Fibroblast of lung (primary cell): ENCODE measurements at regions not wholly inside any gene's neighbourhood (a gene's known extent, or its start where the extent isn't known, plus 50 kb on each side); places are given as distances from the start of the nearest gene placed in this dataset.
"Not testable (repeated sequence)": the region's sequence is repeated elsewhere in the genome, so short reads cannot be mapped to it uniquely, and the experiment has no call there.

Experiments
- DNase-seq, 2 donors: peaks; one replicate each; pipeline versions ENCODE4 v3.0.0 to v3.0.0-alpha.2; 2010; ENCODE audit warnings: low read depth in 2 of 2
- H2AFZ ChIP-seq: 2 replicates; pipeline ENCODE4 v1.5.1; 2012; ENCODE audit warnings: low read length, control low read depth, inconsistent platforms
- H3K27ac ChIP-seq: 2 replicates; pipeline ENCODE4 v1.5.1; 2011; ENCODE audit warnings: low read length, control low read depth; ENCODE audit not compliant: insufficient read depth
- H3K27me3 ChIP-seq: 2 replicates; pipeline ENCODE4 v1.5.1; 2011; ENCODE audit warnings: mild to moderate bottlenecking, low read length; ENCODE audit not compliant: control insufficient read depth, insufficient read depth
- H3K36me3 ChIP-seq: 2 replicates; pipeline ENCODE4 v1.5.1; 2011; ENCODE audit warnings: low read length; ENCODE audit not compliant: control insufficient read depth, insufficient read depth
- H3K4me1 ChIP-seq: 2 replicates; pipeline ENCODE4 v1.5.1; 2011; ENCODE audit warnings: low read length; ENCODE audit not compliant: control insufficient read depth, insufficient read depth; ENCODE audit errors: extremely low read depth
- H3K4me2 ChIP-seq: 2 replicates; pipeline ENCODE4 v1.5.1; 2011; ENCODE audit warnings: low read length, control low read depth; ENCODE audit not compliant: insufficient read depth; ENCODE audit errors: extremely low read depth
- H3K4me3 ChIP-seq, 4 experiments: fragments of 200-600 bp in 1 of 4; sonication (generic) in 1 of 4; replicated peaks in 1 of 4; 2 replicates each; pipeline ENCODE4 v1.5.1; 2011 to 2016; ENCODE audit warnings: low read length in 4 of 4, low read depth in 3 of 4, mild to moderate bottlenecking in 3 of 4, control low read depth in 2 of 4, inconsistent platforms in 1 of 4, mixed read lengths in 1 of 4; ENCODE audit not compliant: insufficient read depth in 1 of 4; ENCODE audit errors: control extremely low read depth in 1 of 4
- H3K79me2 ChIP-seq: 2 replicates; pipeline ENCODE4 v1.5.1; 2012; ENCODE audit warnings: mild to moderate bottlenecking, low read length, inconsistent platforms; ENCODE audit not compliant: control insufficient read depth, insufficient read depth
- H3K9ac ChIP-seq: 2 replicates; pipeline ENCODE4 v1.5.1; 2011; ENCODE audit warnings: mild to moderate bottlenecking, low read length, control low read depth; ENCODE audit not compliant: insufficient read depth
- H3K9me3 ChIP-seq: 2 replicates; pipeline ENCODE4 v1.5.1; 2012; ENCODE audit warnings: low read depth, low read length; ENCODE audit not compliant: control insufficient read depth, insufficient read depth
- H4K20me1 ChIP-seq: 2 replicates; pipeline ENCODE4 v1.5.1; 2011; ENCODE audit warnings: low read length; ENCODE audit not compliant: control insufficient read depth, insufficient read depth; ENCODE audit errors: extremely low read depth
- EZH2 ChIP-seq: IDR thresholded peaks from 2 replicates; pipeline ENCODE4 v1.5.1; 2012; ENCODE audit warnings: low read length, control low read depth, mild to moderate bottlenecking; ENCODE audit errors: missing control alignments
- TF ChIP-seq, protein P1 (sequence below), 2 donors: IDR thresholded peaks in 1 of 2; conservative IDR thresholded peaks in 1 of 2; 1 replicate in 1 of 2; 2 replicates in 1 of 2; pipeline ENCODE4 v1.5.1; 2011 to 2012; ENCODE audit warnings: low read length in 2 of 2, control low read depth in 1 of 2, inconsistent platforms in 1 of 2, low read depth in 1 of 2, mild to moderate bottlenecking in 1 of 2

DNA sequence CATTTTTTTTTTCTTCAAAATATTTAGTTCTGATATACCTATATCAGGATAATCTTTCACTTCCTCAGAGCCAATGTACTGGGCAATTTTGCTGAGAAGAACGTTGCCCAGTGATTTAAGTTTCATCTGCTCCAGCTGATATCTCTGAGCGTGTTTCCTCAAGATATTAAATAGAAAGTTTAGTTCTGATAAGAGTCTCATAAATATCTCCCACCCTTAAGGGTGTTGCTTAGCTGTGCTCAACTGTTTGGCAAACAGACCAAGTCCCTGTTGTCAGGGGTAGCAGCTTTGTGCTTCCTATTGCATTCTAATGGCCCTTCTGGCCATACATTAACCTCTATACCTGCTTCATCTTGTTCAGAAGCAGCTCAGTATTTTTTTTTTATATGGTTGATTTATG lies 84.7 kb upstream of the GPR141 start:
- Histone ChIP-seq H2AFZ (no peak overlapping the region), H3K4me2 (no peak overlapping the region), H3K9ac (no peak overlapping the region), H3K9me3 (no peaks in the 10 kb centered on the region), H3K4me1 (no peaks in the 10 kb centered on the region), H3K27ac (no peak overlapping the region), H3K79me2 (no peaks in the 10 kb centered on the region), H3K36me3 (no peaks in the 10 kb centered on the region), H3K27me3 (no peaks in the 10 kb centered on the region), H4K20me1 (no peaks in the 10 kb centered on the region), H3K4me3 (no peak overlapping the region)
- no peak for DNase-seq
- no peak for TF ChIP-seq EZH2
- TF ChIP-seq, protein P1, sequence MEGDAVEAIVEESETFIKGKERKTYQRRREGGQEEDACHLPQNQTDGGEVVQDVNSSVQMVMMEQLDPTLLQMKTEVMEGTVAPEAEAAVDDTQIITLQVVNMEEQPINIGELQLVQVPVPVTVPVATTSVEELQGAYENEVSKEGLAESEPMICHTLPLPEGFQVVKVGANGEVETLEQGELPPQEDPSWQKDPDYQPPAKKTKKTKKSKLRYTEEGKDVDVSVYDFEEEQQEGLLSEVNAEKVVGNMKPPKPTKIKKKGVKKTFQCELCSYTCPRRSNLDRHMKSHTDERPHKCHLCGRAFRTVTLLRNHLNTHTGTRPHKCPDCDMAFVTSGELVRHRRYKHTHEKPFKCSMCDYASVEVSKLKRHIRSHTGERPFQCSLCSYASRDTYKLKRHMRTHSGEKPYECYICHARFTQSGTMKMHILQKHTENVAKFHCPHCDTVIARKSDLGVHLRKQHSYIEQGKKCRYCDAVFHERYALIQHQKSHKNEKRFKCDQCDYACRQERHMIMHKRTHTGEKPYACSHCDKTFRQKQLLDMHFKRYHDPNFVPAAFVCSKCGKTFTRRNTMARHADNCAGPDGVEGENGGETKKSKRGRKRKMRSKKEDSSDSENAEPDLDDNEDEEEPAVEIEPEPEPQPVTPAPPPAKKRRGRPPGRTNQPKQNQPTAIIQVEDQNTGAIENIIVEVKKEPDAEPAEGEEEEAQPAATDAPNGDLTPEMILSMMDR (conservative IDR thresholded peaks at IDR 0.05 in 1 of 2, IDR thresholded peaks at IDR 0.05 in 1 of 2; ENCODE audit: low read depth in 1 of 2, low read length in 2 of 2) = no peak

DNA sequence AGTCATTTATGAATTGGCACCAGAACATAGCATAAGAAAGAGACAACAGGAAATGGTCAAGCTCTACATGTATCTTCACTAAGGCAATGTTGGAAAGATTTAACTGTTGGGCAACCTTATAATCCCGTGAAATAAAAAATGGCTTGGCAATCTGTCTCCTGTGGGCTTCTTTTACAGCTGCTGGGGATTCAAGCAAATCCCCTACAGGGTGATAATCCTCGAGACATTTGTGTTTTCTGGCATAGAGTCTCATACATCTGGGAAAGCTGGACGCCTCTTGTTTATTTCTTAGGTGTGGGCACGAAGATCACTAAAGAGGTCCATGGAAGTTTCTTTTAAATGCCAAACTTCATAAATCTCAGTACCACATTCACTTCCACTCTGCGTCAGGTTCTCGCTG lies 82.2 kb upstream of the GPR141 start:
- H3K4me3 ChIP-seq = no peak overlapping the region
- H3K9ac ChIP-seq = no peak overlapping the region
- H3K27ac ChIP-seq = no peak overlapping the region
- H2AFZ ChIP-seq = no peak overlapping the region
- no peaks in the 10 kb centered on the region for H3K4me1 ChIP-seq
- no peaks in the 10 kb centered on the region for H3K27me3 ChIP-seq
- no peak for TF ChIP-seq EZH2
- TF ChIP-seq, protein P1 (conservative IDR thresholded peaks at IDR 0.05 in 1 of 2, IDR thresholded peaks at IDR 0.05 in 1 of 2; ENCODE audit: low read depth in 1 of 2, low read length in 2 of 2) = no peak
- H4K20me1 ChIP-seq = no peaks in the 10 kb centered on the region
- no peak for DNase-seq
- no peaks in the 10 kb centered on the region for H3K9me3 ChIP-seq
- no peaks in the 10 kb centered on the region for H3K36me3 ChIP-seq
- no peak overlapping the region for H3K4me2 ChIP-seq
- no peaks in the 10 kb centered on the region for H3K79me2 ChIP-seq

DNA sequence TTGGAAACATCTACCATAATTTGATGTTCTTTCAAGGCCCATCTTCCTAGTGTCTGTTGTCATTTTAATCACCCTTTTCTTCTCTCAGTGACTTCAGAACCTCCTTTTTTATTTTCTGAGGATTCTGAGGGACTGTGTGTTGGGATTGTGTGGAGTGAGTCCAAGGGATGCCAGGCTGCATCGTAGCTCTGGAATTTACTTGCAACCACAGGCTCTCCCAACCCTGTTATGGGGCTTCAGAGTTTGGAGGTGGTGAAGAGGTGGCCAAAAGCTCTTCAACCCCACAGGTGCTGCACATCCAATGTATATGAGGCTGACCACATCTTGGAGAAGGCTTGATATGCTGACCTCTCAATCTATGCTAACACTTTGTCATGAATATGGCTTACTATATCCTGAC lies 79.5 kb upstream of the GPR141 start:
- no peak overlapping the region for H3K27ac ChIP-seq
- H4K20me1 ChIP-seq = no peaks in the 10 kb centered on the region
- no peak overlapping the region for H3K4me3 ChIP-seq
- no peaks in the 10 kb centered on the region for H3K36me3 ChIP-seq
- H3K9me3 ChIP-seq = no peaks in the 10 kb centered on the region
- H3K9ac ChIP-seq = no peak overlapping the region
- no peaks in the 10 kb centered on the region for H3K4me1 ChIP-seq
- H2AFZ ChIP-seq = no peak overlapping the region
- no peaks in the 10 kb centered on the region for H3K79me2 ChIP-seq
- no peak for TF ChIP-seq EZH2
- TF ChIP-seq, protein P1 (conservative IDR thresholded peaks at IDR 0.05 in 1 of 2, IDR thresholded peaks at IDR 0.05 in 1 of 2; ENCODE audit: low read depth in 1 of 2, low read length in 2 of 2) = no peak
- no peak for DNase-seq
- no peak overlapping the region for H3K4me2 ChIP-seq
- no peaks in the 10 kb centered on the region for H3K27me3 ChIP-seq

DNA sequence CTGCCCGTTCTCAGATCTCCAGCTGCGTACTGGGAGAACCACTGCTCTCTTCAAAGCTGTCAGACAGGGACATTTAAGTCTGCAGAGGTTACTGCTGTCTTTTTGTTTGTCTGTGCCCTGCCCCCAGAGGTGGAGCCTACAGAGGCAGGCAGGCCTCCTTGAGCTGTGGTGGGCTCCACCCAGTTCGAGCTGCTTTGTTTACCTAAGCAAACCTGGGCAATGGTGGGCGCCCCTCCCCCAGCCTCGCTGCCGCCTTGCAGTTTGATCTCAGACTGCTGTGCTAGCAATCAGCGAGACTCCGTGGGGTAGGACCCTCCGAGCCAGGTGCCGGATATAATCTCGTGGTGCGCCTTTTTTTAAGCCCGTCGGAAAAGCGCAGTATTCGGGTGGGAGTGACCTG lies 66.2 kb upstream of the GPR141 start:
- not testable (repeated sequence) for H3K4me1 ChIP-seq, H3K36me3 ChIP-seq, H3K4me3 ChIP-seq, H3K27ac ChIP-seq, H3K4me2 ChIP-seq, H4K20me1 ChIP-seq, H2AFZ ChIP-seq, H3K9me3 ChIP-seq, H3K27me3 ChIP-seq, DNase-seq, H3K9ac ChIP-seq, H3K79me2 ChIP-seq
